ENCODE measurements at regions not wholly inside any gene's neighbourhood (a gene's known extent, or its start where the extent isn't known, plus 50 kb on each side); places are given as distances from the start of the nearest gene placed in this dataset.
"Not testable (repeated sequence)": the region's sequence is repeated elsewhere in the genome, so short reads cannot be mapped to it uniquely, and the experiment has no call there.

DNA sequence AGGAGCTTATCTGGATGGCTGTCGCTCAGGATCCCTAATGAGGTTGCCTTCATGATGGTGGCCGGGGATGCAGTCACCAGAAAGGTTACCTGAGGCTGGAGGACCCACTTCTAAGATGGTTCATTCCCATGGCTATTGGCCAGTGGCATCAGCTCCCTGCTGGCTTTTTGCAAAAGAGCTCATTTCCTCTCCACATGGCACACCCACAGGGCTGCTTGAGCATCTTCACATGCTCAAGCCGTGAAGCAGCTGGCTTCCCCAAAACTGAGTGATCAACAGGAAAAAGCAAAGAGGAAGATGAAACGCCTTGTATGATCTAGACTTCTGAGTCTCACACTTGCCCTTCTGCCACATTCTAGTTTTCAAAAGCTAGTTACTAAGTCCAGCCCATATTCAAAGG, 124.6 kb upstream of the CXADR start:
- no peak for DNase-seq

DNA sequence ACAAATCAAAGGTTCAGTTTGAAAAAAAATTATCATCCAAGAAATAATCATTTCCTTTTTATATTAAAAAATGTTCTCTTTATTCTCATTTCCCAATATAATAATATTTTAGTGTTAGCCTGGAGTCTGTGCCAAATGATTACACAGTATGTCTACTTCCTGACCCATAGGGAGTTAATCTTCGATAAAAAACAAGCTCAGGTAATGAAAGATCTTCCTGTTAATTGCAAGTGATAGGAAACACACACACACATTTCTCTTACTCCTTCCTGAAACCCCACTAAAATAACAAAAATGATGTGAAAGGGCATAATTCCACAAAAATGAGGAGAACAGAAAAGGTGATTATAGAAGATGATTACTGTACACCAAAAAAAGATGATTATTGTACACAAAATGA, 123.5 kb upstream of the CXADR start:
- no peak for DNase-seq

DNA sequence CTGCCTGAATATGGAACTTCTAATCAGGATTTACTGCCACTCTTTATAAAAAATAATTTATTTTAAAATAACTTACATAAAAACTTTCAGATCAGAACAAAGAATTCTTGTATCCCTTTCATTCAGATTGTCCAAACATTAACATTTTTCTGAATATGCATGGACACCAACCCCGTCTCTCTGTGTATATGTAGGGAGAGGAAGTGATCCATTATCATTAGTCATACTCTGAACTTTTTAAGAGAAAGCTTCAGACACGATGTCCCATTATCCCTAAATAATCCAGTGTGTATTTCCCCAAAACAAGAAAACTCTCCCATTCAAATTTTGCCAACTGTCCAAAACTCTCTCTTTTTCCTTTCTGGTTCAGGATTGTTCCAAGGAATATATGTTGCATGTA, 122.3 kb upstream of the CXADR start:
- no peak for DNase-seq

DNA sequence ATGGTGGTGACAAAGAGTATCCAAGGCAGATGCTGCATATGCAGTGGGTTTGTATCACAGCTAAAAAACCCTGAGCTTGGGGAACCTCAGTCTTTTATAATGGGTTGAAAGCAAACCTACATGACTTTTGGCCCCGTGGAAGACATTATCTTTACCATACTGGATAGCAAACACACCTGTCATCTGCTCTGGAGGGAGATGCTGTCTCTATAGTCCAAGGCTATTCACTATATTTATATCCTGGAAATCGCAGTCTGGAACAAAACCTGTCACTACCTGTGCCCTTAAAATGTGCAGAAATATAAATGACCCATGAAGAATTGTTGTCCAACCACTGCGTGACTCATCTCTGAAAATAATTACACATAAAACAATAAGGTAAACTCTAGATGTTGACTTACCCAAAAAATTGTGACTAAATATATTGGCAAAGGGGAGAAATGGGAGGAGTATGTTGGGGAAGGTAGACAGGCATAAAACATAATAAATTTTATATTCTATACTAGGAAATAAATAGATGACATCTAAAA, 121.0 kb upstream of the CXADR start:
- no peak for DNase-seq

DNA sequence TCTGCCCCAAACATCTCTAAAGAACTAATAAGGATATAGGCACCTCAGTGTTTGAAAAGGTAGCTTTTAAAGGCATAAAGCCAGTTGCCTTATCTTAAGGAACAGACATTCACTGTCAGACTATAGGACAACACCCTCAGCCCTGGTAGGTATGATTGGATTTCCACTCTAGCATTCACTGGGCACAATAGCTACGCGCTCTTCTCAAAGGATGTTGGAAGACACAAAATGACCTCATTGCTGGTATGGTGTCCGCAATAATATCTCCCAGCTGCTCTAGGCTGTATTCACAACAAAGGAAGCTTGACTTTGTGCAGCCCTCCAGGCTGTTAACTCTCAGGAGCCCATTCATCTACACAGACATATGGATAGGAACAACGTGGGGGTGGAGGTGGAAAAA, 119.4 kb upstream of the CXADR start:
- no peak for DNase-seq

DNA sequence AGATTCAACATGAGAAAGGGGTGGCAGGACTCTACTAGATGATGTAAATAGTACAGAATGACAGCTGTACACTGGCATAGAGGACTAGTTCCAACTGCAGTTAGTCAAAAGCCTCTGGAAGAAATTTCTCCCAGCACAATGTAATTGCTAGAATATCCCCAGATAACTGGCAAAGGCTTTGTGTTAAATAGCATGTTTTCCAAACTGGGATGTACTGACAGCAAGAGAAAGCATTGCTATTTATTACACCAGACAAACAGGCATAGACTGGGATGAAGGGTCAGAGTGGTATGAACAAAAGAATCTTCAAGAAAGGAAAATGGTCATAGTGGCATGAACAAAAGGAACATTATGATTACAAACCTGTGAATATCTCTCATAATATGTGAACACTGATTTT, 115.9 kb upstream of the CXADR start:
- no peak for DNase-seq

DNA sequence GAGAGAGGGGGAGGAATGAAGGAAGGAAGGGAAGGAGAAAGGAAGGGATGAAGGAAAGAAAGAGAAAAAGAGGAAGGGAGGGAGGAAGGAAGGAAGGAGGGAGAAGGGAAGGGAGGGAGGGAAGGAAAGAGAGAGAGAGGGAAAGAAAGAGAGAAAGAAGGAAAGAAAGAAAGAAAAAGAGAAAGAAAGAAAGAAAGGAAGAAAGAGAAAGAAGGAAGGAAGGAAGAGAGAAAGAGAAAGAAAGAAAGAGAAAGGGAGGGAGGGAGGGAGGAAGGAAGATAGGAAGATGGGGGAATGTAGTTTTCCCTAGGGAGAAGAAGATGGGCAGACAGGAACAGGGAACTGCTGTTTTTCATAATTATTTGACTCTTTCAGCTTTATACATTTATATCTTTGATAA, 115.1 kb upstream of the CXADR start:
- no peak for DNase-seq

DNA sequence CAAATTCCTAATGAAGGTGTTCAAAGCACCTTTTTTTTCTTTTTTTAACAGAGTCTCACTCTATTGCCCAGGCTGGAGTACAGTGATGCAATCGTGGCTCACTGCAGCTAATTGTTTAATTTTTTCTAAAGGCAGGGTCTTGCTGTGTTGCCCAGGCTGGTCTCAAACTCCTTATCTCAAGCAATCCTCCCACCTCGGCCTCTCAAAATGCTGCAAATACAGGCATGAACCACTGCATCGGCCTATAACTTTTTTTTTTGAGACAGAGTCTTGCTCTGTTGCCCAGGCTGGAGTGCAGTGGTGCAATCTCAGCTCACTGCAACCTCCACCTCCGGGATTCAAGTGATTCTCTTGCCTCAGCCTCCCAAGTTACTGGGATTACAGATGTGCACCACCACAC, 113.9 kb upstream of the CXADR start:
- not testable (repeated sequence) for DNase-seq

DNA sequence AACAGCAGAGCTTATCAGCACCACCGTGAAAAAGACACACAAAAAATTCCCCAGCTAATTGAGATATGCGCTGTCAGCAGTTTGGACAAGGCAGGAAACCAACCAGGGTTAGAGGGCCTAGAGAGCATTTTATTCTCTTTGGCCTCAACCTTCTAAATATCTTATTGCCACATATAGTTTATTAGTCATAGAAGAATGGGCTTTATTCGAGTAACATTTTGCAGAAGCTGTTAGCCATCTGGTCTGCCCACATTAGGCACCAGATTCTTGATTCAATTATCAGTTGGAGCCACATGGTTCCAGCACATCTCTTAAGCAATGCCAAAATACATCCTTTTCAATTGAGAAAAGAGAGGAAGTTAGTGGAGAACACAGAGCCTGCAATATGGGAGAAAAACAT, 109.9 kb upstream of the CXADR start:
- no peak for DNase-seq

DNA sequence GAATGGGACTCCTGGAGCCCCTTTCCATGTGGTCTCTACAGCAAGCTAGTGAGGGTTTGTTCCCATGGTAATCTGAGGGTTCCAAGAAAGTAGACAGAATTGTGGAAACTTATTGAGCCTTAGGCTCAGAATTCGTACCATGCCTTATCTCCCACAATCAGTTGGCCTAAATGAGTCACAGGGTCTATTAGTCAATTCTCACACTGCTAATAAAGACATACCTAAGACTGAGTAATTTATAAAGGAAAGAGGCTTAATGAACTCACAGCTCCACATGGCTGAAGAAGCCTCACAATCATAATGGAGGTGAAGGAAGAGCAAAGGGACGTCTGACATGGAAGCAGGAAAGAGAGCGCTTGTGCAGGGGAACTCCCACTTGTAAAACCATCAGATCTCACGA, 106.6 kb upstream of the CXADR start:
- DNase-seq = no peak

DNA sequence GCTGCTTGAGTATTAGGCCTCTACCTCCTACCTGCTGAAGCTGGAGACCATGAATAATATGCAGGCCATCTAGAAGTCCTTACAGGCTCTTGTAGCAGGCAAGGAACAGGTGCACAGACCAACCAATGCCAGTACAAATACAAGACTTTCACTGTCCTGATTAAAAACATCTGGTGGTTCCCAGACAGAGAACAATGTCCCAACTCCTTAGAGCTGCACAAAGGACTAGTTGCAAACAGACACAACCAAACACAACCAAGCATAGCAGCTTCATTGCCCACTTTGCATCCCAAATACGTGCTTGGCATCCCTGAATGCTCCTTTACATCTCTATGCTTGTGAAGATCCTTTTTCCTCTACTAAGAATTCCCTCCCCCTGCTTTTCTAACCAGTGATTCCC, 98.1 kb upstream of the CXADR start:
- DNase-seq = no peak

DNA sequence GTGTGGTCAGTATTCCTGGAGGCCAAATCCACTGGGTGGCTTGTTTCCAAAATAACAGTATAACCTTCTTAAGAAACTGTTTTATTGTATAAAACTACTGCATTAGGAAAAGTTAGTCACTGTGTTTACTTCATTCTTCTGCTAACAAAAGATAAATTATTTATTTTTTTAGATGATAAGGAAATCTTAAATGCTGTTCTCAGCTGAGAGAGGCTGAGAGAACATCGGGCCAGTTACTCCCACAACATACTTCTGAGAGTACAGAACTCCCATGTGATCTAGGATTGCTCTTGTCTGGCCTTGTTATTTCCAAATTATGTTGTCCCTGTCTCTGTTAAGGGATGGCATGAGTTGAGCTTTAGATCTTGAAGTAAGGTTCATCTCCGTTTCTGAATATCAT, 96.7 kb upstream of the CXADR start:
- DNase-seq = no peak

DNA sequence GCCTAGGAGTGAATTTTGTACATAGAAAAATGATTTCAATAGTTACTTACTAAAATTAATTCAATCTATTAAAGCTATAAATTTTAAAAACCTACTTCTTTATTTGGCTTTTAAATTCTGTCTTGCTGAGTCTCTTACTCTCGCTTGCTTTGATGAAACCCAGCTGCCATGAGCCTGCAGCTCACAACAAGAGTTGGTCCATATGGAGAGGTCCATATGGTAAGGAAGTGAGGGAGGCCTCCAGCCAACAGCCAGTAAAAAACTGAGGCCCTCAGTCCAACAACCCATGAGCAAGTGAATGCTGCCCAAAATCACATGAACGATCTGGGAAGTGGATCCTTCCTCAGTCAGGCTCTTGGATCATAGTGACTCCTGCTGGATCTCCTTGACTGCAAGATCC, 89.9 kb upstream of the CXADR start:
- DNase-seq = no peak

DNA sequence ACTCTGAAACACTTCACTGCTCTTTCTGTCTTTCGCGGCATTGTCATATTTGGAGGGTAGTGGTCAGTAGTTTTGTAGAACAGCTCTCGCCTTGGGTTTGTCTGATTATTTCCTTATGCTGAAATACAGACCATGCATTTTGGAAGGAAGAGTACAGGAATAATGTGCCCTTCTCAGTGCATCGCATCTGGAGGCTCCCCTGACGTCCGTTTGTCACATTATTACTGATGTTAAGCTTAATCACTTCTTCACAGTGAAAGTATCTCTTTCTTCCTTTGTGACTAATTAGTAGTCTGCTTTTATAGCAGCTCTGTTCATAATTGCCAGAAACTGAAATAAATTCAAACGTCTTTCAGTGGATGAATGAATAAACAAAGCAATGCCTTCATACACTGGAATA, 85.7 kb upstream of the CXADR start:
- no peak for DNase-seq

DNA sequence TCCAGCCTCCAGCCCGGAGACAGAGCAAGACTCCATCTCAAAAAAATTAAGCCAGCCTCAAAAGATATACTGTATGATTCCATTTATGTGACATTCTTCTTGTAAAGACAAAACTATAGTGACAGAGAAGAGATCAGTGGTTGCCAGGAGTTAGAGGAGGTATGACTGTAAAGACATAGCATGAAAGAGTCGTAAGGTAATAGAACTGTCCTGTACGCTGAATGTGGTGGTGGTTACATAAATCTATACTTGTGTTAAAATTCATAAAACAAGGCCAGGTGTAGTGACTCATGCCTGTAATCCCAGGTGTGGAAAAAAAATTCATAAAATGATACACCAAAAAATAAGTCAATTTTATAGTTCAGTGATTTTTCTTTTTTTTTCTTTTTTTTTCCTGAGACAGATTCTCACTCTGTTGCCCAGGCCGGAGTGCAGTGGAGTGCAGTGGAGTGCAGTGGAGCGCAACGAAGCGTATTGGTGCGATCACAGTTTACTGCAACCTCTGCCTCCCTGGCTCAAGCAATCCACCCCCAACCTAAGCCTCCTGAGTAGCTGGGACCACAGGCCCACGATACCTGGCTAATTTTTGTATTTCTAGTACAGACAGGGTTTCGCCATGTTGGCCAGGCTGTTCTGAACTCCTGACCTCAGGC, 84.9 kb upstream of the CXADR start:
- DNase-seq = no peak

DNA sequence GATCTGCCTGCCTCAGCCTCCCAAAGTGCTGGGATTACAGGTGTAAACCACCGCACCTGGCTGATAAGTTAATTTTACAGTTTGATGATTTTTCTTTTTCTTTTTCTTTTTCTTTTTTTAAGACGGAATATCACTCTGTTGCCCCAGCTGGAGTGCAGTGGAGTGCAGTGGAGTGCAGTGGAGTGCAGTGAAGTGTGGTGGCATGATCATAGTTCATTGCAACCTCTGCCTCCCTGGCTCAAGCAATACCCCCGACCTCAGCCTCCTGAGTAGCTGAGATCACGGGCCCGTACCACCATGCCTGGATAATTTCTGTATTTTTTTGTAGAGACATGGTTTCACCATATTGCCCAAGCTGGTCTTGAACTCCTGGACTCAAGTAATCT, 84.4 kb upstream of the CXADR start:
- no peak for DNase-seq

DNA sequence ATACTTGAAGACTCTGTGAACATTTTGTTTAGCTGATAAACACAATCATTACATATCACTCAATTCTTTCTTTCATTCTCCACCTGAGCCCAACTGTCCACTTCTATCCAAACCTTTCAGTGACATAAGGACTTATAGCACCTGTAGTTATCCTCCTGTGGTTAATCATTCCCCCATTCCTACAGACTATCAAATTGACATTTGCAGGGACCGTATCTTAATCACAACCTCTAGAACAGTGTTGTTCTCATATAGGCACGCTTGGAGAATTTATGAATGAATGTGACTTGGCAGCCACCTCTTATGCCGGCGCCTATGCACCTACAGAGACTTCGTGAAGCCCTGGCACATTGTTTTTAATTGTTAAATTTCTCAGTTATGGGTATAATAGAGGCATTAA, 83.9 kb upstream of the CXADR start:
- no peak for DNase-seq

DNA sequence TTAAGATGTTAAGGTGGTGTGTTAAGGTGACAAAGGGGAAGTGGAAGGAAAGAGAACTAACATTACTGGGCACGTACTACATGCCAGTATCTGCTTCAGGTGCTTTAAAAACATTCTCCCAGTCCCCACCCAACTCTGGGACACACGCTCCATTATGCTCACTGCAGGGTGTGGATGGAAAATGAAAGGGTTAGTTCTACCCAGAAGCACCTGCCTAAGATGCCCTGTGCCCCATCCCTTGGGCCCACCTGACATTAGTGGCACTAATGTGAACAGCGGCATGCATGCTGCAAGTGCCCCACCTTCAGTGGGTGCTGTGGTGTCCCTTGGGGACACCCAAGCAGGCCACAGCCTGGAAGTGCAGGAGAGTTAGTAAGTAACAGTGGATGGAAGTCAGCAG, 82.9 kb upstream of the CXADR start:
- no peak for DNase-seq

DNA sequence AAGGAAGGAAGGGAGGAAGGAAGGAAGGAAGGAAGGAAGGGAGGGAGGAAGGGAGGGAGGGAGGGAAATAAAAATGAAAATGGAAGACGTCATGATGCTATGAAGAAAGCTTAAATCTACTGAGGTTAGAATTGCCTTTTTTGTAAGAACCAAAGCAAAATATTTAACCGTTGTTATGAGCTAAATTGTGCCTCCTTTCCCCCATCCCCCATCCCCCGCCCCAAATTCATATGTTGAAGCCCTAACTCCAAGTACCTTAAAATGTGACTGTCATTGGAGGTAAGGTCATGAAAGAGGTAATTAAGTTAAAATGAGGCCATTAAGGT, 80.1 kb upstream of the CXADR start:
- no peak for DNase-seq

DNA sequence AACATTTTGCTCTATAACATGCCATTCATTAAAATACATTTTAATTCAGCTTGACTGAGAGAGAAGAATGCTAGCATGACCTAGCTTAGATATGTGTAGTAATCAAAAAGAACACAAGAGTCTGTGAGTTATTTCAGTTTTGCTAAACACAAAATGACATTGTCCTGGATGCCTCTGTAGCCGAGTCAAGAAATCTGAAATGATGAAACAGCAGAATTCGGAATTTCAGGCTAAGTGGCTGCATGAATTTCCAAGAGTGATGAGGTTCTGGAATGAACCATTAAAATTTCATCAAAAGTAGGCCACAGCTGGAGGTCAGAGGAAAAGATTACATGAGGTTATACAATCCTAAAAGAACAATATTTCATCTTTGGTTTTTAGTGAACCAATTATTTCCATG, 79.1 kb upstream of the CXADR start:
- no peak for DNase-seq

DNA sequence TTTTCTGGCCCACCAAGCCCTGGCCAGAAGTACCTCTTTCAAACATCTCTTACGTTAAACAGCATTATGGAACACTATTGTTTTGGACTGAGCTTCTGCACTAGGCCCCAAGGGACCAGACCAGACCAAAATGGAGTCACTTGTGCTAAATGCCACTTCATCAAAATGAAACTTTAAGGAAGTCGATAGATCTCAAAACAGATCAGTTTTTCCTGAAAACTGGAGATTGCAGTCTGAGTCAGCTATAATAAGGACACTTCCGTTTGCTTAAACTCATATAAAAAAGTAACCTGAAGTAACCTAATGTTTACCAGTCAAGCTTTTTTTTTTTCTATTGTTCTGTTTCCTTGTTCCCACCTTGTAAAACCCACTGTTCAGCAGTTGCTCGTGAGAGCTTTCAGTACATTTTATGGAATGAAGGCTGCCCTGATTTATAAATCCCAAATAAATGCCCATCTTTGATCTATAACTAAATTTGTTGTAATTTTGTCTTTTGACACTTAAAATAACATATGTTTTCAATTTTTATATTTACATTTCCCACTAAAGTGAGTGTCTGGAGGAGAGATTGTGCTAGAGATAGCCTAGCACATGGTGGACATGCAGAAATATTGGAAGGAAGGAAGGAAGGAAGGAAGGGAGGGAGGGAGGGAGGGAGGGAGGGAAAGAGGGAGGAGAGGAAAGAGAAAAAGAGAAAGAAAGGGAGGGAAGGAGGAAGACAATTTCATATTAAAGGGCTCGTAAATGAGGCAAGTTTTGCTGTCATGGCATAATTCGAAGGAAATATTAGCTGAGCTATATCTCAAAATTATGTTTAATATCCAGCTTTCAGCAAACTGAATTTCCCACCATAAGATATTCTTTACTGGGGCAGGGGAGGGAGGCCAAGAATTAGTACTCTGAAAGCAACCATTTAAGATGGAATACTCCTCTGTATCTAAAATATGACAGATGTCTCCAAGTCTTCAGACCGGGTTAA, 77.0 kb upstream of the CXADR start:
- no peak for DNase-seq

DNA sequence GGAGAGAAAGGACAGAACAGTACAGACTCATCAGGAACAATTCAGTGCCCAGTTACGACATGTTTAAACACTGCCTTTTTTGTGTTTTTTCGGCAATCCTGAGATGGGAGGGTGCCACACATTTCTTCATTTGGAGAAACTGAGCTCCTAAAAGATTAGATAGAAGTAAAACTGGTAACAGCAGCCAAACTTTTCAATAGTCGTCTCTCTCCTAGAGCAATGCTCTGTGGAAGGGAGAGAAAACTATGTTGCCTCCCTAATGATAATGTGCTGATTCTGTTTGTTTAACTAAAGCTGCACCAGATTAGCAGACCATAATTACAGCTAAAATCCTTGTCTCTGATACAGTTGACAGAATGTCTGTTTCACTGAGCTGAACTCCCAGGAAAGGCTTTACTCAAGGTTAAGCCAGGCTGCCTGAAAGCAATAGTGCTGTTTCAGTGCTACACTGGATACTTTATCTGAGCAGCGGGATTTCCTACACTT, 76.2 kb upstream of the CXADR start:
- no peak for DNase-seq

DNA sequence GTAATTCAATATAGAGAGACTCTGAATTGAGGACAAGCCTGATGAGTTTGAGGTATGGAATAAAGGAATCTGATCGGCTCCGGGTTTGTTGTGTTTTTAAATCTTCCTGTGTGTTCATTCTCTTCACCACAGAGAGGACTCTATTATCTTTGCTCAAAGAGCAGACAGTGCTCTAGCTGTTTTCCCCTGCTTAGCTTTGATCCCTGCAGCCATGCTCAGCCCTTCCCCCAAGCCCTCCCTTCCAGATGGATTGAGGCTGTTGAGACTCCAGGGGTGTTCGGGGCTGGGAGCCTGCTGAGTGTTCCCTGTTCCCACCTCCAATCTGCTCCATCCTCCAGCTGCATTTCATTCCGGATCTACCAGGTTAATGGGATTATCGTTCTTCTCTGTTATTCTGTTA, 74.2 kb upstream of the CXADR start:
- DNase-seq = no peak

DNA sequence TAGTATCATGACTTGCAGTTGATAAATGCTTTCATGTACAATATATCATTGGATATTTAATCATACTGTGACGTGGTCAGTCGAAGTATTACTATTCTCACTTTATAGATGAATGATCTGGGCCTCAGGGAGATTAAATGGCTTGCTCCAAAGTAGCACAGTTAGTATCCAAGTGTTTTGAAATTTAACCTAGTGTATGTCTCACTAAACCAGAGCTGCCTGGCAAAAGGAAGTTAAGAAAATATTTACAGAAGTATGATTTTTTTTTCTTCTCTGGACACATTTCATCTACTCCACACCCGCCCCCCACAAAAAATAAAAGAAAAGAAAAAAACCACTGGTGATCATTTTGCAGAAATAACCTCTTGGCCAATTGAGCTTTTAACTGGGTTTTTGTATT, 71.9 kb upstream of the CXADR start:
- no peak for DNase-seq
